ENCODE measurements at regions not wholly inside any gene's neighbourhood (a gene's known extent, or its start where the extent isn't known, plus 50 kb on each side); places are given as distances from the start of the nearest gene placed in this dataset.

DNA sequence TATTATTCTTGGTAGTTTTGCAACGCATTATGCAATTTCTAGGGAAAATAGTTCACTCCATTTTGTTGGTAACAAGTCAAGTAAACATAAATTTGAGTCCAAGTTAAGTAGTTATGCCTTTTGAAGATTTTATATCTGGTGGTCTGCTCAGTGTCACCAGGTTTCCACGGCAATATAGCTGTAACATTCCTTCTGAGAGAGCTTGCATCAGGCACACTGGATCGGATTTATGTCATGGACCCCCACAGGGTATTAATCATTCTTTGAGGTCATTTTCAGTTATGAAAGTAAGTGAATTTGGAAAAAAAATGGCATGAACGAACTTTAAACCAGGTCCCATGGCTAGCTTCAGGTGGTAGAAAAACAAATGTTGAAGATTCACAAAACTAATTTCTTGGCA, 136.3 kb downstream of the POLR1F start:
- no peak overlapping the region for H2BK20ac ChIP-seq (ENCODE audit: low read depth, low read length)
- no peak overlapping the region for H4K91ac ChIP-seq (ENCODE audit: insufficient read depth, low read depth, low read length)
- no peak overlapping the region for H2BK5ac ChIP-seq (ENCODE audit: low read depth, low read length, poor library complexity, severe bottlenecking)
- H3K79me1 ChIP-seq (ENCODE audit: low read depth in 1 of 2, low read length in 2 of 2), result no peaks in the 10 kb centered on the region
- H3K18ac ChIP-seq (ENCODE audit: low read depth, low read length), result no peak overlapping the region
- no peak overlapping the region for H3K56ac ChIP-seq (ENCODE audit: extremely low read depth, insufficient read depth, low read length)
- H4K5ac ChIP-seq (ENCODE audit: low read depth, low read length), result no peak overlapping the region
- WGBS, 2 experiments (ENCODE audit: extremely low coverage in 2 of 2, insufficient read length in 1 of 2), result 20% methylated on average over 1 of the region's 4 CpGs; no CpG with 5 or more reads in 1 of the 2 experiments
- H2AK5ac ChIP-seq (ENCODE audit: low read depth, low read length), result no peak overlapping the region
- no peak overlapping the region for H3K9ac ChIP-seq (ENCODE audit: low read depth, low read length)
- no peak overlapping the region for H3K4me2 ChIP-seq (ENCODE audit: low read depth, low read length)
- H3K9me3 ChIP-seq (ENCODE audit: control insufficient read depth, insufficient read depth, low read length), result no peaks in the 10 kb centered on the region
- no peak overlapping the region for H3K4ac ChIP-seq (ENCODE audit: low read depth, low read length)
- dilution Hi-C loops (cut with HindIII; ENCODE audit: low sequenced_read_pairs, unreplicated experiment), result no loop called here
- no peaks in the 10 kb centered on the region for H3K27me3 ChIP-seq (ENCODE audit: control insufficient read depth, insufficient read depth, low read length)
- H3K36me3 ChIP-seq (ENCODE audit: control insufficient read depth, insufficient read depth, low read length), result no peaks in the 10 kb centered on the region
- no peak overlapping the region for H3K27ac ChIP-seq (ENCODE audit: insufficient read depth, low read length)
- ATAC-seq (ENCODE audit: low read depth) (no peak), DNase-seq (no peak)
- no peaks in the 10 kb centered on the region for H4K20me1 ChIP-seq (ENCODE audit: insufficient read depth, low read length)
- no peak overlapping the region for H4K8ac ChIP-seq (ENCODE audit: low read depth in 2 of 2, low read length in 2 of 2)
- no peak overlapping the region for H2BK120ac ChIP-seq (ENCODE audit: low read depth, low read length)
- intact Hi-C loops (cut with micrococcal nuclease), result no loop called here
- in situ Hi-C loops (cut with MboI; ENCODE audit: low sequenced_read_pairs), result no loop called here
- TF ChIP-seq CHD1 (IDR thresholded peaks at IDR 0.05; ENCODE audit: low read depth, low read length), result no peak
- no peak for TF ChIP-seq RCOR1 (IDR thresholded peaks at IDR 0.05; ENCODE audit: insufficient replicate concordance, low read length)
- no peak for TF ChIP-seq SMC3 (IDR thresholded peaks at IDR 0.05; ENCODE audit: low read depth, low read length)
- no peak for TF ChIP-seq MXI1 (IDR thresholded peaks at IDR 0.05; ENCODE audit: borderline replicate concordance, low read depth, low read length)
- TF ChIP-seq FOS (IDR thresholded peaks at IDR 0.05; ENCODE audit: low read depth, low read length), result no peak
- no peak for TF ChIP-seq BHLHE40 (IDR thresholded peaks at IDR 0.05; ENCODE audit: low read depth, low read length)
- TF ChIP-seq RAD21 (IDR thresholded peaks at IDR 0.05; ENCODE audit: low read length), result no peak
- no peak for TF ChIP-seq NFE2L2 (IDR thresholded peaks at IDR 0.05; ENCODE audit: low read depth, low read length)
- no peak for TF ChIP-seq USF2 (IDR thresholded peaks at IDR 0.05; ENCODE audit: low read depth, low read length)
- no peak for TF ChIP-seq RFX5 (IDR thresholded peaks at IDR 0.05; ENCODE audit: low read depth, low read length)
- TF ChIP-seq ELK1 (IDR thresholded peaks at IDR 0.05; ENCODE audit: borderline replicate concordance, low read depth, low read length), result no peak
- no peak for TF ChIP-seq CEBPB (IDR thresholded peaks at IDR 0.05; ENCODE audit: low read depth, low read length)
- no peak for TF ChIP-seq MAZ (IDR thresholded peaks at IDR 0.05; ENCODE audit: borderline replicate concordance, low read depth, low read length)
- no peak for TF ChIP-seq MAFK (IDR thresholded peaks at IDR 0.05; ENCODE audit: low read depth, low read length)
- no peak for TF ChIP-seq POLR2A (IDR thresholded peaks at IDR 0.05; ENCODE audit: low read depth, low read length)
- no peak for TF ChIP-seq CTCF (conservative IDR thresholded peaks at IDR 0.05; ENCODE audit: low read depth, low read length)
- H3K4me1 ChIP-seq (ENCODE audit: control insufficient read depth, insufficient read depth, low read length), result no peaks in the 10 kb centered on the region
- H3K9me1 ChIP-seq (ENCODE audit: insufficient read depth, low read length), result no peaks in the 10 kb centered on the region
- POLR2A ChIA-PET (ENCODE audit: unreplicated experiment), result no interaction called here
- H3K14ac ChIP-seq (replicated peaks; ENCODE audit: low read depth, low read length), result no peak overlapping the region
- H2BK15ac ChIP-seq (ENCODE audit: low read depth, low read length), result no peak overlapping the region
- no peak overlapping the region for H2AFZ ChIP-seq (replicated peaks; ENCODE audit: low read length, poor library complexity)
- no peak overlapping the region for H3K23ac ChIP-seq (ENCODE audit: low read depth, low read length)
- CTCF ChIA-PET, result no interaction called here
- H3K4me3 ChIP-seq (ENCODE audit: insufficient read depth, low read depth, low read length), result no peak overlapping the region
- H2AK9ac ChIP-seq (replicated peaks; ENCODE audit: low read depth, low read length, poor library complexity), result no peak overlapping the region
- no TSS peak for BruUV-seq (replicated peaks)
